Caki2 (cell line): ENCODE measurements at regions not wholly inside any gene's neighbourhood (a gene's known extent, or its start where the extent isn't known, plus 50 kb on each side); places are given as distances from the start of the nearest gene placed in this dataset.

Experiments
- DNase-seq: peaks from one replicate; pipeline ENCODE4 v3.0.0-alpha.2; 2015; ENCODE audit warnings: low read depth
- in situ Hi-C: cut with HindIII; loops from 2 replicates; pipeline ENCODE4 v1.10.0; 2016; ENCODE audit warnings: low sequenced_read_pairs, low pct_unique_long_range_greater_than_20kb, mixed read lengths

DNA sequence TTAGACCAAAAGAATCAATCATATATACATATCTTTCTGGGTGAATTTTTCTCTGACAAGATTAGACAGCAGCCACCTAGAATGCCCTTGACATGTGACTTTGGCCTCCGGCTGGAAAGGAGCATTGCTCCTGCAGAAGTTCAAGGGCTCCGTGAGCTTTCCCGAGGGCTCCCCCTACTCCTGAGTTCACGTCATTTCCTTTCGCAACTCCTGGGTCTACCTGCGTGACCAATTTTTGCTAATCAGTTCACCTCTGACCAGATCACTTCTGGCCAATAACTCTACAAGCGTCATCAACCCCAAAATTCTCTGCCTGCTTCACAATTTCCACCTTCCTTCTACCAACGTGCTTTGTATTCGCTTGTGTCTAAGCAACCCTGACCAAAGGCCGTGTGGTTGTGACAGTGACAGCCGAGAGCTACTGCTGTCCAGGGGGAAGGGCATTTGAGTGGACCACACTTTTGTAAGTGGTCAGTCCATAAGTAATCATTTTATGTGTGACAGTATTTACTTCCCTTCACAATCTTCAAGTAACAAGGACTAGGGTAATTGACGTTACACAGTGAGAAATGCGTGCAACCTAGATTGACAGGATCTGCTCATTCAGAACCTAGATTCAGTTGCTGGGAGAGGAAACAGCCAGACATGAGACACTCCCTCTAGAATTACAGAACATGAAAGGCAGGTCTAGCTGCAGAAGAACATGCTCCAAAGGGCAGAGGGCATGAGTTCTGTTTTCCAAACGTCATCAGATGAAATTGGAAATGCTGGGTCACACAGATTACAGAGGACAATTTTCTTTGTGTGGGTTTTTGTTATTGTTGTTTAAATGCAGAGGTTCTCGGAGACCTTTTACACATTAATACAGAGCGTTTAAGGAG, 145.9 kb upstream of the SPACA7 start:
- in situ Hi-C loops = no loop called here
- DNase-seq = no peak

DNA sequence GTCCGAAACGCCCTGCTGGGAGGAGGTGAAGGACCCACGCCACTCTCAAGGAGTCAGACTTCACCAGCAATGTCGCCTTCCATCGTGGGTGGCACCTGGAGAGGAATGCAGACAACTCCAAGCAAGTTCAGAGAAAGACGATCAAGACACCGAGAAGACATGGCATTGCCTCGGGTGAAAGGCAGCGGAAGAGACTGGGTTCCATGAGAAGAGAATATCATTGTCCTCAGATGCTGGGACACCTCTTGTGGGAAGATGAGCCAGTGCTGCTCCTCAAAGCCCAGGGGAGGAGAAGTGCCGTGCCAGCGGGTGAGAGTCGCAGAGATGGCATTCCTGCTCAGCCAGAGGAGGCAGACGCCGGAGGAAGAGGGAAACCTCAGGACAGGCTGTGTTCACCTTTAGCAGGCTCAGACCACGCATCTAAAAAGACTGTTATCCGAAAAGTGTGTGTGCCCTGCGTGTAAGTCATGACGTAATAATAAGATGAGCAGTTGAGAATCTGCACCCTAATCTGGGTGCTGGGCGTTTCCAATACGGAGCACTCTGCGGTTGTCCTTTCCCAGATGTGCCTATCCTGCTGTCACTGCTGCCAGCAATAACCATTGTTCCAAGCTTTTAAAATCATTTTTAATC, 144.6 kb upstream of the SPACA7 start:
- in situ Hi-C loops = no loop called here

GRCh38 chr13:112233256-112233655, 142.9 kb upstream of the SPACA7 start:
- DNase-seq = no peak
- in situ Hi-C loops = no loop called here

More for the DNA sequence above, 144.6 kb upstream of the SPACA7 start:
- no peak for DNase-seq

- in situ Hi-C loops = no loop called here
- no peak for DNase-seq
These were observed 142.4 kb upstream of the SPACA7 start for GRCh38 chr13:112233716-112234115.

DNA sequence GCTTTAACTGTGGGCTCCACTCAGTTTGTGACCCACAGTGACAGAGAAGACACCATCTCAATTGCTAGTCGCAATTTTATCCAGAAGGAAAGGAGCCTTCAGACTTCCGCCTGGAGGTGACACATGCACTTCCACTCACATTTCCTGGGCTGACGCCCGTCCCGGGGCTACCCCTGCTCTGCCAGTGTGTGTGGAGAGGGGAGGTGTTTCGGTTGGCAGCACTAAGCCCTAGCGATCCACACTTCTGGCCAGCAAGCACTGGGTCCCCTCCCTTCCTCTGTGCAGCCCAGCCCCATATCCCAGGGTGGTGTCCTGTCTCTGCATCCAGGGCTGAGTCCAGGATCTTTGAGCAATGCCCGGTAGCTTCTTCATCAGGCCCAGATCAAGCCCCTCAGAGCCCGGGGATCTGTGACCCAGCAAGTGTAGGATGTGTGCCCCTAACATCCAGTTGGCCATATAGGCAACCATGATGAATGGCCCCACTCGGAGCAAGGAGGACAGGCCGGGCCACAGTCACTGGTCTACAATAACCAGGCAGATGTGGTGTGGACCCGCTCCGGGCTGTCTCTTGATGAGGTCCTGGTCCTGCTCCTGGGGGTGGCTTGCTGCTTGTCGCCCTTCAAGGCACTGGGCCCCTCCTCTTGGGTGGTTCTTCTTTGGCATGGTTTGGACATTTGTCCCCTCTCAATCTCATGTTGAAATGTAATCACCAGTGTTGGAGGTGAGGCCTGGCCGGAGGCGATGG, 141.9 kb upstream of the SPACA7 start:
- DNase-seq = no peak
- in situ Hi-C loops = no loop called here

GRCh38 chr13:112236016-112236415, 140.1 kb upstream of the SPACA7 start:
- DNase-seq = no peak
- in situ Hi-C loops = no loop called here

DNA sequence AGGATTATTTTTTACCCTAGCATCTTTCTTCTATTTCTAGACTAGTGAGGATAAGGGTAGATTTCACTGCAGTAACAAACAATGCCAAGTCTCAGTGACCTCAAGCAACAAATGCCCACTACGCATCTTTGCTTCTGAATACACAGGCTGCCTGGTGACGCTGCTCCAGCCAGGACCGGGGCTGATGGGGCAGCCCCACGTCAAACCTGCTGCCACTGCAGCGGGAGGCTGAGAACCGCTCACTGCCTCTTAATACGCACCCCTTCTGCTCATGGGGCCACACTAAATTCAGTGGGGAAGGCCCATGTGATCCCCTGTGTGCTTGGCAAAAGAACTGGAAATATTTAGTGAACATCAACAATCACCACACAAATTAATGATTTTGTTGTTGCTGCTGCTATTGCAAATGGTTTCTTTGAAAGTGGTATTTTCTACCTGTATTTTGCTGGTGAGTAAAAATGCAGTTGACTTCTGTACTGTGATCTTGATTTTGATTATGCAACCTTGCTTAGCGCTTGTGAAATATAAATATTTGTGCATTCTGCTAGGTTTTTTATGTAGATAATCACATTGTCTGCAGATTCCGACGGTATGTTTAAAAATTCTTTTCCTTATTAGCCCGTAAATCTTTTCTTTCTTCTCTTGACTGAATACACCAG, 139.5 kb upstream of the SPACA7 start:
- in situ Hi-C loops = no loop called here
- no peak for DNase-seq

GRCh38 chr13:112238436-112238995, 137.6 kb upstream of the SPACA7 start:
- in situ Hi-C loops = no loop called here
- no peak for DNase-seq

GRCh38 chr13:112240076-112240475, 136.1 kb upstream of the SPACA7 start:
- in situ Hi-C loops = no loop called here
- DNase-seq = no peak

GRCh38 chr13:112241288-112241687, 134.9 kb upstream of the SPACA7 start:
- in situ Hi-C loops = no loop called here
- no peak for DNase-seq

DNA sequence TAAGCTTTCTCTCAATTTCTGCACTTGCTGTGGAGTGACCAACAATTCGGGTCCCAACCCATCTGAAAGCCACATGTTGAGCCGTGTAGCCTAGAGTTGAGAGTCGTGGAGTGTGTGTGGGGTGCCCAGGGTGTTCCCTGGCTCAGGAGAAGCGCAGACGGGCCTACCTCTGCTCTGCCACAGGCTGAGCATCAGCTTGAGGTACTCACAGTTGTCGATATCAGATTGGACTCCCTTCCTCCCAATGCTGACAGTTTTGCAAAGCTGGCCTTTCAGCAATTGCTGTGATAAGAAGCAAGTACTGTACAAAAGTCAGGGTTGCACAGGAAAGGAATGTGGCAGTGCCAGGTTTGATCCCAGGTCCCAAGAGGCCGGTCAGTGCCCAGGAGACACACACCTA, 133.4 kb upstream of the SPACA7 start:
- in situ Hi-C loops = no loop called here
- no peak for DNase-seq

DNA sequence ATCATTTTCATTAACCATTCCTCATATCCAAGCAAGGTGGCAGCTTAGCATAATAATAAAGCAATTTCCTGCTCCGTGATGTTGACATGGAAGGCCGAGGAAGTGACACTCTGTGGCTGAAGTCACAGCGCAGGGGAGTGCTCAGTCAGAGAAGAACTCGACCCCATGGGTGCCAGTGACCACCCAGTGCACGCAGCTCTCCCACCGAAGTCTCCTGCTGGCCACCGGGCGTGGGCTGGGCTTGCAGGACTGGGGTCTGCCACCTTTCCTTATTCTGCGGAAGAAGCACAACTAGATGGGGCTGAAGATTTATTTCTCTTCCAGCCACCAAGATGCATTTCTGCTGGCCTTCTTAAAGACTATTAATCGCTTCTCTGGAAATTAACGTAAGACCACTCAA, 132.1 kb upstream of the SPACA7 start:
- DNase-seq = no peak
- in situ Hi-C loops = no loop called here

DNA sequence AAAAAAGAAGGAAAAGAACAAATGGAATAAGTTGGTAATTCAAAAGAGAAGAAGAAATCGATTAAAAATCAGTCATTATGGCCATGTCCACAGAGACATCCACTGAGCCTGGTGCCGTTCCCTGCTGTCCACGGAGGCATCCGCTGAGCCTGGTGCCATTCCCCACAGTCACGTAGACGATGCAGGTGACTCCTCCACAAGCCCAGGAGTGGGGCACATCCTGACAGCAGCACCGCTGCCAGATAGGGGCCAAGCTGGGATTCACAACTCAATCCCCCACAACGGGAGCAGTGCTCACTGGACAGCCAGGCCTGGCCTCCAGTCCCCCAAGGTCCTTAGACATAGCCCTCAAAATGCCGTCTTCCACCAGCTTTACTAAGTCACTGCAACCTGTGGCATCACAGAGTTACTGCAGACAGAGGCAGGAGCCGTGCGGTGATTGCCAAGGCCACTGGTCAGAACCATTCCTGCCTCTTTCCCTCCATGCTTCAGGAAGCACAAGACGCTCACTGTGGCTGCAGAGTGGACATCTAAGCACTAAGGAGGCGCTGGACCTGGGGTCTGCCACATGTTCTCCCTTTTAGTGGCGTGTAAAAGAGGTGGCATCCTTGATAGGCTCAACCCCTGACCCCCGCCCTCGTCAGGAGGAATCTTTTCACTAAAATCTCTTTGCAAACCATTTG, 131.5 kb upstream of the SPACA7 start:
- in situ Hi-C loops = no loop called here
- DNase-seq = no peak

GRCh38 chr13:112245179-112245724, 130.9 kb upstream of the SPACA7 start:
- in situ Hi-C loops = no loop called here
- DNase-seq = no peak

DNA sequence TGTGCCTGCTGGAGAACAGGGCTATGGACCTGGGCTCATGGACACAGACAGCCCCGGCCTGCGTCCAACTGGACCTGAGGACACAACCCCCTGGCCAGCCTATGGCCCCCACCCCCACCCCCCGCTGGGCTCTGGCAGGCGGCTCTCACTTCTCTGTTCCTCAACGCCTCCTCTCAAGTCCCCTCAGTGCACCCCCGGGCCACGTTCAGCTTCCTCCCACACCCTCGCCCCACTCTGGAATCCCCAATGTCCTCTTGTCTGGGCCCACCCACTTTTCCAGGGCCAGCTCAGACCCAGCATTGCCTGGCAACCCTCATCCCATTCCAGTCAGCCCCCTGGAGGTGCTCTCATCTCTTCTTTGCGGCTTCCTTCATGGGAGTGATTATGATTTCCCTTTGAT, 130.2 kb upstream of the SPACA7 start:
- no peak for DNase-seq
- in situ Hi-C loops = no loop called here

- in situ Hi-C loops = no loop called here
- no peak for DNase-seq
These were observed 129.3 kb upstream of the SPACA7 start for GRCh38 chr13:112246731-112247470.
